ENCODE measurements at regions not wholly inside any gene's neighbourhood (a gene's known extent, or its start where the extent isn't known, plus 50 kb on each side); places are given as distances from the start of the nearest gene placed in this dataset.
"Not testable (repeated sequence)": the region's sequence is repeated elsewhere in the genome, so short reads cannot be mapped to it uniquely, and the experiment has no call there.

GRCh38 chr12:91455321-91455720 is 272.7 kb upstream of the DCN start:
- DNase-seq (ENCODE audit: low read depth in 3 of 3), result no peak

GRCh38 chr12:91454179-91454578 is 271.6 kb upstream of the DCN start:
- no peak for DNase-seq (ENCODE audit: low read depth in 3 of 3)

- DNase-seq (ENCODE audit: low read depth in 3 of 3), result not testable (repeated sequence)
Observed at GRCh38 chr12:91452464-91452863, 269.8 kb upstream of the DCN start.

DNA sequence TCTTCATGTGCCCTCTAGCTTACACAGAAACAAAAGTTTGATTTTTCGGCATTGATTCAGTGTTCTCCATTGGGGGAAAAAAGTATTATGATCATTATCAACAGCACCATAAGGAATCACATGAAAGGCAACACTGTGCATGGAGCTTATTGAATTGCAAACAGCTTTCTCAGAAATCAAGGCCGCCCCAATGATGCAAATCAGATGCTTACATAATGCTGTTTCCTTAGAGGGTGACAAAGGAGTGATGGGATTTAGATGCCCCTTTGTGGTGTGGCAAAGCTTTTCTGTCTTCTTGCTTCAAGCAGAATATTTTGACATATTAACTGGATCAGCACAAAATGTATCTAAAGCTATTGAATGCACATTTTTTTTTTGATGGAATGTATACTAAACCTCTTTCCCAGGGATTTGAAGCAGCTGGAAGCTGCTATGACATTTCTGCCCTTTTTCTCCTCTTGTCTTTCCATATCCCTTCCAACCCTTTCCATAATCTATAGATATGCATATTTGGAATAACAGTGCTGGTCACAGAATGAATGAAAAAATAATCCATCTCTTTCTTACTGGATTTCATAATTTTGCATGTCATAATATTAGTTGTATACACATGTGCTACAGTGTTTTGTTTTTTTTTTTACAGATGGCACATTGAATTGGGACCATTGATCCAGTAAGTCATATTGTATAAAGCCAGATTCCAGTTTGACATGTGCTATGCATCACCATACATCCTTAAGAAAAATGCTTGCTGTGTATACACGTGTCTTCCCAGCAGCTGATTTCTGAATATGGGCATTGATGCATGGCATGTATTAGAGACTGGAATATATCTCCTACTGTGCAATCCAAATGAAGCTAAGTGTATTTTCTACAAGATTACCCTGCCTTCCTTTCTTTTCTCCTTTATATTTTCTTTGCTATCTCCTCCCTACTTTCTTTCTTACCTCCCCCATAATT is 259.7 kb upstream of the DCN start:
- no peak for DNase-seq (ENCODE audit: low read depth in 3 of 3)

GRCh38 chr12:91441246-91441645 is 258.6 kb upstream of the DCN start:
- no peak for DNase-seq (ENCODE audit: low read depth in 3 of 3)

DNA sequence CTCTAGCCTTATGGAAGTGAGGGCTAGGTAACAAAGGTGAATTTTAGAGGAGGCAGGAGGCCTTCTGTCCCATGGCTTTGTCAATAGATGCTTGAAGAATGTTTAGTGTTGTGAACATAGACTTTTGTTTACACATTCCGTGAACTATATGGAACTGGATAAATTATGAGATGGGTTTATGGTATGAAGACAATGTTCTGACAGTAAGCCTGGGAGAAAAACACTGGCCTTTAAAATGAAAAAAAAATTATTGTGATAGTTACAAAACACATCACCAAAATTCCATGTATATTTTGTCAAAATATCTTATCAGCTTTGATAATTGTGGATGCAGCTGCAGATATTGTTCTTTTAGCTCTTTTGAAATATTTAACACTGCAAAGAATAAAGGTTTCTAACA is 251.5 kb upstream of the DCN start:
- DNase-seq (ENCODE audit: low read depth in 3 of 3), result no peak

DNA sequence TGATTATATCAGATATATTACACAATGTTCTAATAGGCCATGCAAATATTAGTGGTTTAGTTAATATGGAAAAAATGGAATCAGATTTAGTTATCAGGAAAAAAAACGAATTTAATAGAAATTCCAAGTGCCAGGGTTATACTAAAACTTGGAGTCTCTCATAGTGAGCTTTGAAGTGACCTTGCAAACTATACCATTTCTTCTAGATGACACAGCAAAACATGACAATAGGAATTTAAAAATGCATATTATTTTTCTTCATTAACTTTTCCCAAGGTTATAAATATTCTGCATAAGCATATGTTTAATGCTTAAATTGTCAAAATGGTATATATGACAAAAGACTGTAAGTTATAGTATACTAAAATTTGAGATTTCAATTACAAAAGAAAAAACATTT is 250.1 kb upstream of the DCN start:
- DNase-seq (ENCODE audit: low read depth in 3 of 3), result no peak

DNA sequence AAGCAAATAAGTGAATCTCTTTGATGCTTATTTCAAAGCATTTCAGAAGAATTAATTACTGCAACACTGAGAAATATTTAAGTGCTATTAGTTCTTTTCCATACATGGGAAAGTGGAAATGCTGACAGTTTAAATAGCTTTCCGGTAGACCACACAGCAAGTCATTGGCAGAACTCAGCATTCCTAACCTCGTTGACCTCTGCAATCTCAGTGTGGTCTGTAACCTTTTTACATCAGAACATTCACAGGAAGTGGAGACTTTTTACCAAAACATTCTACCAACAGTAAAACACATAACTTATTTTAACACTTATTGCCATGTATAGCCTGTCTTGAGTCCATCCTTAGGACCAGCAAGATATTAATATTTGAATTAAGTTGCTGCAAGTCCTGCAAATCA is 249.5 kb upstream of the DCN start:
- DNase-seq (ENCODE audit: low read depth in 3 of 3), result no peak

DNA sequence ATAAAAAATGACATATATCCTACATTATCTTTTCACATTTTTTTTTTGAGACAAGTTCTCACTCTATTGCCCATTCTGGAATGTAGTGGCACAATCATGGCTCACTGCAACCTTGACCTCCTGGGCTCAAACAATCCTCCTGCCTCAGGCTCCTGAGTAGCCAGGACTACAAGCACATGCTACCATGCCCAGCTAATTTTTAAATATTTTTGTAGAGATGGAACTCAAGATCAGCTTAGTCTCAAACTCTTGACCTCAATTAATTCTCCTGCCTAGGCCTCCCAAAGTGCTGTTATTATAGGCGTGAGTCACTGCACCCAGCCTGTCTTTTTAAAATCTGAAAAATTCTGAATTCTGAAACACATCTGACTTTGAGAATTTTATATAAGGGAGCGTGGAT is 241.9 kb upstream of the DCN start:
- DNase-seq (ENCODE audit: low read depth in 3 of 3), result no peak

- no peak for DNase-seq (ENCODE audit: low read depth in 3 of 3)
Observed at GRCh38 chr12:91423693-91424050, 241.1 kb upstream of the DCN start.

GRCh38 chr12:91422811-91423692 is 240.4 kb upstream of the DCN start:
- no peak for DNase-seq (ENCODE audit: low read depth in 3 of 3)

GRCh38 chr12:91422127-91422526 is 239.5 kb upstream of the DCN start:
- DNase-seq (ENCODE audit: low read depth in 3 of 3), result no peak

DNA sequence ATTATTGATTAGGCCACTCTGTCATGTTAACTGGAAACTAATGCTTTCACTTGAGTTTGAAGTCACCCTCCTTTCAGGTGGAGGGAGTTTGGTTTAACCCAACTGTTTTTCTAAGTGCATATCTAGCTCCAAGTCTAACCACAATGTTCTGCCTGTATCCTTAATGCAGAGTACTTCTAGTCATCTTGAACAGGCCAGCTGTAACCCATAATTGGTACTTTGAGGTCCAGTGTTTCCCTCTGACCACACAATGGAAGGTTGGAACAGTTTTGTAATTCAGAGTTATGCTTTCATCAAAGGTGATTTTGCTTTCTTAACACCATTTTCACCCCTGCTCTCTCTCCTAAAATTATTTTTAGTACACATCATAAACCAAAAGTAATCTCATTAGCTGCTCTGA is 237.2 kb upstream of the DCN start:
- no peak for DNase-seq (ENCODE audit: low read depth in 3 of 3)

DNA sequence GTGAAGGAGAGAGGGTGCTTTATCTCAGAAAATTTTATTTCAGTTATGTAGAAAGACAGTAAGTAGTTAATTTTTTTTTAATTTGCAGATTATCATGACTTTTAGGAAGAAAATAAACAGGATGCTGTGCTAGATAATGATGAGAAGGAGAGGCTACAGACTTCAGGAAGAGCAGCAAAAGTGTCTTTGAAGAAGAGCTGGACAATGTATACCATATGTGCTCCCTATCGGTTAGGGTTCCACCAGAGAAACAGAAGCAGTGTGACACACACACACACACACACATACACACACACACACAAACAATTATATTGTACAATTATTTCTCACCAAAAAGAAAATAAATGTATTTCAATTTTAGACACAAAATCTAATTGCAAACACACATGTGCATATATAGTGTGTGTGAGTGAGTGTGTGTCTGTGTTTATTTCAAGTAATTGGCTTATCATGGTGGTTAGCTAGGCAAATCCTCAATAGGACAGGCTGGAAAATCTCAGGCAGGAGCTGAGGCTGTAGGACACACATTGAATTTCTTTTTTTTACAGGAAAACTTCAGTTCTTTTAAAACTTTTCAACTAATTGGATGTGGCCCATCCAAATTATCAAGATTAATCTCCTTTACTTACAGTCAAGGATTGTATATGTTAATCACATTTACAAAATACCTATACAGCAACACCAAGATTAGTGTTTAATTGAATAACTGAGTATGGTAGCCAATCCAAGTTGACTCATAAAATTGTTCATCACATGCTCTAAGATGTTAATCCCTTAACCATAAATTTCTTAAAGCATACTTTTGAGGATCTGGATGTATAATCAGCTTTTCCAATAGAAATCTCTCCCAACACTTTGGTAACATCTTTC is 235.8 kb upstream of the DCN start:
- DNase-seq (ENCODE audit: low read depth in 3 of 3), result no peak

DNA sequence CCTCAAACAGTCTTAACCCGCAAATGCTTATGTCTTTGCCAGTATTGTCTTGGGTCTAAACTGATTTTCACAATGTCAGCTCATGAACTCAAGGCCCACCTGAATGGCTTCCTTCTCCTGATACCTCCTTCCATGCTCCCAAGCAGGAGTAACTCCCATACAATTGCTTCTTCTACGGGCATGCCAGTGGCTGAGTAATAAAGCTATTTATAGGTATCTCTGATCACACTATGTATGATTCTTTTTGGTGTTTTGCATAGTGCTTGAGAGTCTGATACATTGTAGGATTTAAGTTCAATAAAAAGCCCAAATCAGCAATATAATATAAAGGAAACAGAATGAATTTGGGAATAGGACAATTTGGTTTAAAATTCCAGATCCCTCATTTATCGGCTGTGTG is 235.0 kb upstream of the DCN start:
- DNase-seq (ENCODE audit: low read depth in 3 of 3), result no peak

DNA sequence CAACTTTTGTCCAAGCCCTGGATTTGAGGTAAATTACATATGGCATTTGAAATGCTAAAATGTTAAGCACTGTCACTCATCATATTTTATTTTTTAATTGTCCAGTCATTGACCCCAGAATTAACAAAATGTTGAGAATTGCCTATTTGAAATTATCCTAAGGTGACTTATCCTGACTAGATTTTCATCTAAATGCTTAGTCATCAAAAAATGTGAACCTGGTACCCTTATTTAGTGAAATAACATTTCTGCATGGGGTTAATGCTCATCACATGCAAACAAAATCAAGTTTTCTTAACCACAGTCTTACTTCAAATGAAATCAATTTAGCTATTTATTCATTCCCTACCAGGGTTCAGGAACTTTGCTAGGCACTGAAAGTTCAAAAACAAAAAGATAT is 232.0 kb upstream of the DCN start:
- DNase-seq (ENCODE audit: low read depth in 3 of 3), result no peak

DNA sequence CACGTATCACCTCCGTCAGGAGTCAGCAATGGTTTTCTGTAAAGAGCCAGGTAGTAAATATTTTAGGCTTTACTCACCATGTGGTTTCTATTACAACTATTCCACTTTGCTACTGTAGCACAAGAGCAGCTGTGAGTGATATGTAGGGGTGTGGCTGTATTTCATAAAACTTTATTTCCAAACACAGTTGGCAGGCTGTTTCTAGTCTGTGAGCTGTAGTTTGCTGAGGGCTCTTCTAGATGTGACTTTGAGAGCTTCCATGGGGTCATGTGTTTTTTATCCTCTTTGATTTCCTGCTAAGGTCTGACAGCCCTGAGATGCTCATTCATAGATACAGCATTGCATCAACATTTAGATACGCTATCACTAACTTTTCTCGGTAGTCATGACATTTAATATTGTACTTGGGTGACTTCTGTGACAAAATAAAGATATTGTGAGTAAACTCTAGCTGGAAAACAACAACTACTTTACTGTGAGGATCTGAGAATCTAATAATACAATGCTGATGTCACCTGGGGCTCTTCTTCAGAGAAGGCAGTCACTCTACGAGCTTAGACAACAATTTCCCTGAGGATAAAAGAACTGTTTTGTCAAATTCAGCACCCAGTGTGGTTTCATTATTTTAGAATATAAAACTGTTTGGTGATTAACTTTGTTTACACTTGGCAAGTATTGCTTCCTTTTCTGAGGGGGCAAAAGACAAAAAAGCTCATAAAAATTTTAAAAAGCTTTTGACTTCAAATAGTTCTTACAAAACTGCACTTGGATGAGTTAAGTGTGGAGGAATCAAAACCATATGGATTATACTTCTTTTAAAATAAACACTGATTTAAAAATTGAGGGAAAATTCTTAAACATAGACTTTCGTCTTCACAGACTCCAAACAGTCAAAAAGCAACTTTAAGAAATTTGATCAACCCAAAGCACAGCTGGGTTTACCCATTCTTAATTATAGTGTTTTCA is 231.2 kb upstream of the DCN start:
- no peak for DNase-seq (ENCODE audit: low read depth in 3 of 3)

- DNase-seq (ENCODE audit: low read depth in 3 of 3), result no peak
Observed at GRCh38 chr12:91406920-91407341, 224.3 kb upstream of the DCN start.

DNA sequence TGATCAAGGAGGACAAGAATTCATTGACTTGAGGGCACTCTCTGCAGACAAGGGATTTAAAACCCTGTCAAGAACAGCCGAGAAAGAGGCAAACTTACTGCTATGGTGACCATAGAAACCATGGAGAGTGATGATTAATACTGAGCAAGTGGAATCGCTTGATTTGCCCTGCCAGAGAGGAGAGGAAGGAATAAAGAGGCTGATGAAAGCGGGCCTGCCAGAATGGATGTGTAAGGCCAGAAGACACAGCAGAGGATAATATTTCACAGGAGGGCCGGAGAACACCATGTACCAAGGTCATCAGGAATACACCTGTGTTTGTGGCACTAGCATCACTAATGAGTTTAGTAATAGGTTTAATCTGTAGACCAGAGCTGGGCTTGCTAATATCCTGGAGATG is 221.8 kb upstream of the DCN start:
- DNase-seq (ENCODE audit: low read depth in 3 of 3), result no peak

GRCh38 chr12:91401190-91401589 is 218.6 kb upstream of the DCN start:
- no peak for DNase-seq (ENCODE audit: low read depth in 3 of 3)

DNA sequence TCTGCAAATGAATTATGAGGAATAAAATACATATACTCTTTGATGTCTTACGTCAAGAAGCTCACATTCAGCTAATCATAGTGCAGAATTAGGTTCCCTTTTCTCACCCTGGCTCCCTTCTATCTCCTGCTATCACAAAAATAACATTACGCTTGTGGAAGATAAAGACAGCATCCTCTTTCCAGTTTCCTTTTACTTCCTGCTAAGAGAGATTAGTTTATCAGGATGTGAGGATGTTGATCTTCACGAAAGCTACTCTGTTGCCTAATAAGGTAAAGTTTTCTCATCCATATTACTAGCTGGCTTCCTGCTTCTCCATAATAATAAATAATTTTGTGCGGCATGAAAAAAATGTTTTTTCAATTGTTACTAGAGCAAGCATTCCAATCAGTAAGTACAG is 217.7 kb upstream of the DCN start:
- DNase-seq (ENCODE audit: low read depth in 3 of 3), result no peak
